Stimulated activated effector memory CD8-positive, alpha-beta T cell treated with anti-CD3 and anti-CD28 coated beads, Interleukin-12 subunit alpha, Interleukin-12 subunit beta, amount 100 ng/mL, for 72 hours (primary cell): ENCODE measurements at regions not wholly inside any gene's neighbourhood (a gene's known extent, or its start where the extent isn't known, plus 50 kb on each side); places are given as distances from the start of the nearest gene placed in this dataset.

Experiments
- ATAC-seq: fragments of 150-1000 bp; cut with Tn5 transposase; 2 replicates; pipeline ENCODE4 v1.10.0; 2021
- DNase-seq, 2 donors: peaks; one replicate each; pipeline ENCODE4 v3.0.0; 2021 to 2022; ENCODE audit warnings: low spot score in 2 of 2
- H3K27ac Mint-ChIP-seq: one replicate; pipeline ENCODE4 v1.8.0; 2022; ENCODE audit warnings: mild to moderate bottlenecking, mixed read lengths
- H3K36me3 Mint-ChIP-seq: one replicate; pipeline ENCODE4 v1.8.0; 2022; ENCODE audit warnings: mild to moderate bottlenecking, mixed read lengths
- H3K4me1 Mint-ChIP-seq: one replicate; pipeline ENCODE4 v1.8.0; 2022; ENCODE audit warnings: mixed read lengths
- H3K4me3 Mint-ChIP-seq: one replicate; pipeline ENCODE4 v1.8.0; 2022; ENCODE audit warnings: mild to moderate bottlenecking, mixed read lengths
- H3K9me3 Mint-ChIP-seq: one replicate; pipeline ENCODE4 v1.8.0; 2022; ENCODE audit warnings: mixed read lengths

DNA sequence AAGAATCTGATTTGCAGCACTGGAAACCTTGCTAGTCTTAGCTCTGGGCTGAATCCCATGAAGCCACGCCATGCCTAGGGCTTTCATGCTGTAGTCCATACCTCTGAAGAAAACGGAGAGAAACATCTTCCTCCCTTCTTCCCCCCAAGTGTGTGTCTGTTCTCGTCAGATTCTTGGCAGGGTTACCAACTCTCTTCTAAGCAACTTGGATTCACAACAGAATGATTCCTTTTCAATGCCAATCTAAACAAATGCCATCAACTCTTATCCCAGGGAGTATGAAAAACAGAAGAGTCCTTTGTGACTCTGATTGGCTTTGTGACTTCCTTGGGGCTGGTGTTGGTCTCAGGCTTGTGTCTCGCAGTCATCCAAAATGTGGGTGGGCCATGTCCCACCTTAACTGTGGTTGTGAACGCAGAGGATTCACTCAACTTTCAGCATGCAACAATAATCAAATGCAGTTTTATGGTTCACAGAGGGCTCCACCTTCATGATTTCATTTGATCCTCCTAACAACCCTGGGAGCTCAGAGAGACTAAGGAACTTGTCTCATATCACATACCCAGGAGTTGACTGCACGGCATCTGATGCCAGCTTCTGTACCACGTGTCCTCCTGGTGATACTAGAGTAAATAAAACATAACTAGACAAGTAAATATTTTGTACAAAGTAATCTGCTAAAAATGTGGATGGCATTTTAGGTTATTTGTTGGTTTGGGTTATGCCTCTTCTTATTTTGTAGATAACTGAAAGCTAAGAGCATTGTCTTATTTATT is 186.0 kb upstream of the TNP1 start:
- ATAC-seq (no peak), DNase-seq (no peak)
- Mint-ChIP-seq H3K36me3 (no peaks in the 10 kb centered on the region), H3K4me1 (no peaks in the 10 kb centered on the region), H3K27ac (no peak overlapping the region), H3K4me3 (no peak overlapping the region), H3K9me3 (peaks cover 3% of the 10 kb centered on the region)

DNA sequence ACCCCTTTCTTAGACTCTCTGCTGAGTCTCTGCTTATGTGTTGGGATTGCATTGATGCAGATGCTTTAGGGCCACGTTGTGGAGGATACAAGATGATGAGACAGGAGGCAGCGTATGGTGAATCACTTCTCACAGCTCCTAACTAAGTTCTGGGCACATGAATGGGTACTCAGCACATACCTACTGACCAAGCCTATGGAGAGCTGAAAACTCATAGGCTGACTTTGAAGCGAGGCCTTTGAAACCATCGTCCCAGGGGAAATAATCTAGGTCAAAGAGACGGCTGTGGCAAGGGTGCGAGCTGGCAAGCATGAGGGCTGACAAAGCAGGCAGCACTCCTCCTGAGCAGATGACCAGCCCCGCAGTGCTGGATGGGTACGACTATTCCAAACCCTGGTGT is 180.2 kb upstream of the TNP1 start:
- peaks cover 3% of the 10 kb centered on the region for H3K9me3 Mint-ChIP-seq
- no peak for DNase-seq
- ATAC-seq: peak; percentile 14
- no peak overlapping the region for H3K27ac Mint-ChIP-seq
- H3K36me3 Mint-ChIP-seq: no peaks in the 10 kb centered on the region
- H3K4me3 Mint-ChIP-seq: no peak overlapping the region
- H3K4me1 Mint-ChIP-seq: no peaks in the 10 kb centered on the region

DNA sequence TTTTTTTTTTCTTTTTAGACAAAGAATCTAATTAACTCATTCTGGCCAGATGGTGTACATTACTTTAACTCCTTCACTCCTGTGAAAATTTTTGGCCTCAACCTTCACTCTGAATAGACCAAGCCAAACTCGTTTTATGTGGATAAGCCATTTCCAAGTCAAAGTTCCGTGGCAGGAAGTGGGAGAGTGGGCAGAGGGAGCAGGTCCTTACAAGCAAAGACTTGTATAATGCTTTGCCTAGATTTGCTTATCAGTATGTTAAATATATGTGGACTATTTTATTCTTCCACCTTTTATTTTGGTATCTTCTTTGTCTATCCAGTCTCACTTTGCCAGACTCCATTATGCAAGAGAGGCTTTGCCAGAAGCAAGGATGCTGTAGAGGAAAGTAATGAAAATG is 178.1 kb upstream of the TNP1 start:
- no peak for ATAC-seq
- DNase-seq: no peak
- Mint-ChIP-seq H3K9me3 (peaks cover 3% of the 10 kb centered on the region), H3K4me3 (no peak overlapping the region), H3K27ac (no peak overlapping the region), H3K36me3 (no peaks in the 10 kb centered on the region), H3K4me1 (no peaks in the 10 kb centered on the region)

DNA sequence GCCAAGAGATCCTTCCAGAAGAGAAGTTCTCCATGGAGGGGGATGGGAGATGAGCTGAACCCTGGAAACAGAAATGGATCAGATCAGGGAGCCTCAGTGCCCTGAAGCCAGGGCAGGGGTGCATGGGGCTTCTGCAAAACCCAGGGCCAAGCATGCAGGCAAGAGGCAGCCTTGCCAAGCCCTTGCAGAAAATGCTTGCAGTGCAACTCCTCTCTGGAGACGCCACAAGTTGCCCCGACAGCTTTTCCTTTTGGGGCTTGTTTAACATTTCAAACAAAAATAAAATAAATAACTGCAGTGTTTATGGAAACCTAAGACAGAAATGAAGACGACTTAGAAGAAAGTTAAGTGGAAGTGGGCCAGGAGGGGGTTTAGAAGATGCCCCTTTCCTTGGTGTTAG is 177.5 kb upstream of the TNP1 start:
- no peak for DNase-seq
- no peak for ATAC-seq
- no peaks in the 10 kb centered on the region for H3K4me1 Mint-ChIP-seq
- peaks cover 3% of the 10 kb centered on the region for H3K9me3 Mint-ChIP-seq
- no peak overlapping the region for H3K4me3 Mint-ChIP-seq
- no peak overlapping the region for H3K27ac Mint-ChIP-seq
- H3K36me3 Mint-ChIP-seq: no peaks in the 10 kb centered on the region

DNA sequence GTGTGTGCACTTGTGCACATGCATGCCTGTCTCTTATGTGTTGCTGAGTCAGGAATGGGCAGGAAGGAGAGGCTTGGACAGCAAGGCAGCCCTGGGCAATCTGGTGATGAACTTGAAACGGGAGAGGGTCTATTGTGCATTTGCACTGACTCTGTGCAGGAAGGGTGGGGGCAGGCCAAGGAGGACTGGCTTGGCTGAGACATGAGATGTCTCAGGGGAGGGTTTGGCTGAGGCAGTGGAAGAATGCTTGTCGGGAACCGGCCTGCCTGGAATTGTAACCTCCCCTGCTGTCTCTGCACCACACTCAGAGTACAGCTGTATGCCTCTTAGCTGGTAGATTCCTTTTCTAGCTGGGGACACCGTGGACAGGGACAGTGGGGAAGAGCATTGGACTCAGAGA is 176.1 kb upstream of the TNP1 start:
- no peak overlapping the region for H3K27ac Mint-ChIP-seq
- H3K36me3 Mint-ChIP-seq: no peaks in the 10 kb centered on the region
- no peaks in the 10 kb centered on the region for H3K4me1 Mint-ChIP-seq
- no peaks in the 10 kb centered on the region for H3K9me3 Mint-ChIP-seq
- no peak overlapping the region for H3K4me3 Mint-ChIP-seq
- DNase-seq (no peak), ATAC-seq (no peak)

DNA sequence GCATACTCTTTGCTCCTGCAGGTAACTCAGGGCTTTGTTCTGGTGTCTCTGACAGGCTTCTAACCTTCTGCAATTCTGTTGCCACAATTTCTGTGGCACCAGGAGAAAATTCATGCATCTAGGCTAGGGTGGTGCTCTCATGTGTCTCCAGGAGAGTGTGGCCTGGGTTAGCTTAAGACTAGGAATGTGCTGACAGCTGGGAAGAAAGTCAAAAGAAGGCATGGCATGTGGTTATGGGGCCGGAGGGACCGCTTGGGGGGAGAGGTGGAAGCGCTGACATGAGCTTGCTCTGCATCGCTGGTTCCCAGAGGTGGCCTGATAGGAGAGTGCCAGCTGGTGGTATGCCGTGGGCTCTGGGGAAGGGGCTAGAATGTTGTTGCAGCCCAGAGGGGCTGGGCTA is 173.3 kb upstream of the TNP1 start:
- Mint-ChIP-seq H3K27ac (no peak overlapping the region), H3K4me3 (no peak overlapping the region), H3K36me3 (no peaks in the 10 kb centered on the region), H3K9me3 (peaks cover 5% of the 10 kb centered on the region), H3K4me1 (no peaks in the 10 kb centered on the region)
- ATAC-seq (no peak), DNase-seq (no peak)

DNA sequence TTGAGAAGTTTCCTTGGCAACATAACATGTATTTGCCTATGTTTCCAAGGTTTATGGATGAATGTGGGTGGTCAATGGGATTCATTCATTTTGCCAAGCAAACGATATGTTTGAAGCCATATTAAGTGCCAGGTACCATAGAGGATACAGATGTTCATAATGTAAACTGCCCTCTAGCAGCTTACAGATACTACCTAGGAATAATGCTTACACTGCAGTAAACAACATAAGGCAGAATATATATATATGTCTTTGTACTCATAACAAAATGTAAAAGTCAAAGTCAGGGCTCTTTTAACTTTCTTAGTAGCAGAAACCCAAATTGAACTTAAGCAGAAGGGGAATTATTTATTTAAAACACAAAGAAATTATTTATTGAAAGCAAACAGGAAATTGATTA is 171.6 kb upstream of the TNP1 start:
- H3K4me1 Mint-ChIP-seq: no peaks in the 10 kb centered on the region
- ATAC-seq (no peak), DNase-seq (no peak)
- H3K36me3 Mint-ChIP-seq: no peaks in the 10 kb centered on the region
- peaks cover 5% of the 10 kb centered on the region for H3K9me3 Mint-ChIP-seq
- no peak overlapping the region for H3K27ac Mint-ChIP-seq
- no peak overlapping the region for H3K4me3 Mint-ChIP-seq

DNA sequence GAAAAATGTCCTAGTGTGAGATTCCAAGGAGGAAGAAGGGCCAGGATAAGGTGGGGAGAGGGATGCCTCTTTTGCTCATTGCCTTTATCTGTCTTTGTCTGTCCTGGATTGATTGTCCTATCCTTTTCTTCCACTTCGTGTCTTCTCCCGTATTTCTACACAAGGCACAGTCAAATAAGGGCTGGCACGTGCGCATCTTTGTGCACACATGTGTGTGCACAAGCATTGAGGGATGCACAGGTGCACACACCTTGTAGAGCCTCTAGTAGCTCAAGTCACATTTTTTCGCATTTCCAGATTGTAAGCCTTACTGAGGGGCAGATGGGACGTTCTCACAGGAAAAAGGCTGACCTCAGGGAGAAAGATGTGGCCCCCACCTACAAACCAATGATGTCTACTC is 170.2 kb upstream of the TNP1 start:
- ATAC-seq (no peak), DNase-seq (no peak)
- H3K27ac Mint-ChIP-seq: no peak overlapping the region
- no peak overlapping the region for H3K4me3 Mint-ChIP-seq
- H3K4me1 Mint-ChIP-seq: no peaks in the 10 kb centered on the region
- H3K9me3 Mint-ChIP-seq: peaks cover 5% of the 10 kb centered on the region
- no peaks in the 10 kb centered on the region for H3K36me3 Mint-ChIP-seq

DNA sequence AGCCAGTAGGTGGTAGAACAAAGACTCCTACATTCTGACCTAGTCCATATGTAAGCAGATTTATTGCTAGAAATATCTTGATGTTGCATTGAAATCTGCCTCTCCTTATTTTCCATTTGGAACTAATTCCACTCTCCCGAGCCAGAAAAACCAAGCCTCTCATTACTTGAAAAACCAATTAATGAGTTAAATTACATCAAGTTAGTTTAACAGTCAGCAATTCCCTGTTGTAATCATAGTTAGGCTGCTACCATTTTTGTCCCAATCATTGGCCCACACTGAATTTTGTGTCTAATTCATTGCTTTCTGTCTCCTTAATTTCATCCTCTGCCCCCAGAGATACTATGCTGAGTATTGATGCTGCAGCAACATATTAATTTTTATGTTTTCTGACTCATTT is 168.3 kb upstream of the TNP1 start:
- H3K4me1 Mint-ChIP-seq: no peaks in the 10 kb centered on the region
- DNase-seq (no peak), ATAC-seq (no peak)
- H3K9me3 Mint-ChIP-seq: peaks cover 8% of the 10 kb centered on the region
- no peak overlapping the region for H3K4me3 Mint-ChIP-seq
- H3K27ac Mint-ChIP-seq: no peak overlapping the region
- no peaks in the 10 kb centered on the region for H3K36me3 Mint-ChIP-seq

DNA sequence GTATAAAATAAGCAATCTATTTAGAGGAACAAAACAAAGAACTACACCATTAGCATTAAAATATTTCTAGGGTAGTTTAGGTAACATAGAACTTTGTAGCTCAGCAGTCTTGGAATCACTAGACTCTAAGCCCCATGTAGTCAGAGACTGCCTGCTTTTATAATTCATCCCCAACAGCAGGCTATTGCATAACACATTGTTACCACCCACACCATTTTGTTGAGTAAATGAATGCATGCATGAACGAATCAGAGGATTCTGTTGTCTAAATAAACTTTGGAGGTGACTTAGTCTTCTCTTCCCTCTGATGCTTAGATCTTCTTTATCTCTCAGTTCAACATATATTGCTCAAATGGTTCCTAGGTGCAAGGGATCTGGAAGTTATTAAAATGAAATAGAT is 167.6 kb upstream of the TNP1 start:
- no peak overlapping the region for H3K27ac Mint-ChIP-seq
- no peaks in the 10 kb centered on the region for H3K4me1 Mint-ChIP-seq
- no peaks in the 10 kb centered on the region for H3K36me3 Mint-ChIP-seq
- no peak overlapping the region for H3K4me3 Mint-ChIP-seq
- ATAC-seq (no peak), DNase-seq (no peak)
- peaks cover 8% of the 10 kb centered on the region for H3K9me3 Mint-ChIP-seq

DNA sequence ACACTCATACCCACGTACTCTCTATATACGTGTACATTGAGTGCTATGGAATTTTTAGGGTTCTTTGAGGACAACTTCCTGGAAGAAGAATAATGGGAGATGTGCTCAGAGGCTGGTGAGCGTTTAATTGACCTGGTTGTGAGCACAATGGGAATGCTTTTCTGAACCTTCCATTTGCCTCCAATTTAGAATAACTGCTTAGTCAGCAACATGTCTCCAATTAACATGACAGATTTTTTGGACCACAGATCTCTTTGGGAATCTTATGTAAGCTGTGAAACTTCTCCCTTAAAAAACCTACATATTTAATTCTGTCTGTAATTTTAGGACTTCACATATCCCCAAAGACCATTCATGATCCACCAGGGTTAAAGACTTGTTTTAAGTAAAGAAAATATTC is 166.7 kb upstream of the TNP1 start:
- no peak for DNase-seq

DNA sequence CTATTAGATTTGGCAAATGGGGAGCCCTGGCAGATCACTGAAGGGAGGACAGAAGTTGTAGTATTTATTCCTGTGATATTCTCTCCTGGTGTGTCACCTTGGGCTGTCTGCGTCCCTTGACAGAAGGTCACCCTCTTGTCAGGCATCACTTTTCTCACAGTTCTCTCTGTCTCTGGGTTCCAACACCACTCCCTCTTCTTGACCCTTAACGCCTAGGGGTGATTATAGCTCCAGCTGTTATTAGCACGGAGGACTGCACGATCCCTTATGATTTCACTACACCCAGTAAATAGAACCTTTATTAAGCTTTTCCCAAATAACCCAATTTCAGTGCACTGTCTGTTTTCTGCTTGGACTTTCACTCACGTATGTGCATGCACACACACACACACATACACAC is 166.3 kb upstream of the TNP1 start:
- no peaks in the 10 kb centered on the region for H3K36me3 Mint-ChIP-seq
- no peak overlapping the region for H3K27ac Mint-ChIP-seq
- H3K9me3 Mint-ChIP-seq: peaks cover 8% of the 10 kb centered on the region
- H3K4me3 Mint-ChIP-seq: no peak overlapping the region
- no peak for ATAC-seq
- H3K4me1 Mint-ChIP-seq: no peaks in the 10 kb centered on the region
- DNase-seq: no peak

More for the DNA sequence above, 166.7 kb upstream of the TNP1 start:
- H3K27ac Mint-ChIP-seq: no peak overlapping the region
- peaks cover 8% of the 10 kb centered on the region for H3K9me3 Mint-ChIP-seq
- no peak for ATAC-seq
- H3K4me1 Mint-ChIP-seq: no peaks in the 10 kb centered on the region
- no peak overlapping the region for H3K4me3 Mint-ChIP-seq
- no peaks in the 10 kb centered on the region for H3K36me3 Mint-ChIP-seq

DNA sequence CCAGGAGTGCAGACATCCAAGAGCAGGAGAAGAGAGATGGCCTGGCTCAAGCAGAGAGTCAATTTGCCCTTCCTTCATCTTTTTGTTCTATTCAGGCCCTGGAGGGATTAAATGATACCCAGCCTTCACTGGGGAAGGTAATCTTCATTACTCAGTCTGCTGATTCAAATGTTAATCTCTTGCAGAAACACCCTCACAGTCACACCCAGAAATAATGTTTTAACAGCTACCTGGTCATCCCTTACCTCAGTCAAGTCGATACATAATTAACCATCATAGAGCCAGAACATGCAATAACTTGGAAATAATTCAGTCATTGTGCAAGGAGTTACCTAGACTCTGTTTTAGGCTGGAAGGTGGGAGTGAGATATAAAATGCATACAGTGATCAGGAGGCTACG is 163.7 kb upstream of the TNP1 start:
- Mint-ChIP-seq H3K4me3 (no peak overlapping the region), H3K9me3 (peaks cover 5% of the 10 kb centered on the region), H3K4me1 (no peaks in the 10 kb centered on the region), H3K27ac (no peak overlapping the region), H3K36me3 (no peaks in the 10 kb centered on the region)
- DNase-seq (no peak), ATAC-seq (no peak)

DNA sequence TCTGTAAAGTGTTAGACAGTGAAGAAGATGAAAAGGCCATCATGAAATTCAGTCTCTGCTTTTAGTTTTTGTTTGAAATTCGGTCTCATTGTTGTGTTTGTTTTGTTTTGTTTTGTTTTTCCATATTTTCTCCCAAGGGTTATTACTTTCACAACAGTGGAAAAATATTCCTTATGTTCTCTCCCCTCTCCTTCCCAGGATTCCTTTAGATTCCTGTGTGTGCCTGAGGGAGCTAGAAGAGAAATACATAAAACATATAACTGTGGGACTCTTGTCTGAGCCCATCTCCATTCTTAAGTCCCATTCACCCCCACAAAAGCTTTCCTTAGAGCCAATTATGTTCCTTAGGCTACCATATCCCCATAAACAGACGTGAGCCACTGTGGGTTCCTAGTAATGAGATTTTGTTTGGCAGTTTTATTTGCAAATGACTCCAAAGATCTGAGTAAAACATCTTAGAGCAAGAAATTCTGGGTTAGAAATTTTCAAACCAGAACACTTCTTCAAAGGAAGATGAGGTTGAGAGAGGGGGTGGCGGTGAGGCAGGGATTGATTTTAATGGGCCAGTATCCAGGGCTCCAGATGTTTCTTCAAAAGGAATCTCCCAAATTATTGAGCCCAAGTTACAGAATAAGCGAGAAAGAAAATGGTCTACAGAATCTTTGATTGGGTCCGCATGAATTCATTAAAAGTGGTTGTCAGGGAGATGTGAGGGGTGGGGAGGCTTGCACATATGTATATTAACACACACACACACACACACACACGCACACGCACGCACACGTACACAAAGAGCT is 157.8 kb upstream of the TNP1 start:
- Mint-ChIP-seq H3K36me3 (no peaks in the 10 kb centered on the region), H3K9me3 (peaks cover 2% of the 10 kb centered on the region), H3K4me3 (no peak overlapping the region), H3K27ac (no peak overlapping the region), H3K4me1 (no peaks in the 10 kb centered on the region)
- DNase-seq: no peak
- ATAC-seq: no peak

DNA sequence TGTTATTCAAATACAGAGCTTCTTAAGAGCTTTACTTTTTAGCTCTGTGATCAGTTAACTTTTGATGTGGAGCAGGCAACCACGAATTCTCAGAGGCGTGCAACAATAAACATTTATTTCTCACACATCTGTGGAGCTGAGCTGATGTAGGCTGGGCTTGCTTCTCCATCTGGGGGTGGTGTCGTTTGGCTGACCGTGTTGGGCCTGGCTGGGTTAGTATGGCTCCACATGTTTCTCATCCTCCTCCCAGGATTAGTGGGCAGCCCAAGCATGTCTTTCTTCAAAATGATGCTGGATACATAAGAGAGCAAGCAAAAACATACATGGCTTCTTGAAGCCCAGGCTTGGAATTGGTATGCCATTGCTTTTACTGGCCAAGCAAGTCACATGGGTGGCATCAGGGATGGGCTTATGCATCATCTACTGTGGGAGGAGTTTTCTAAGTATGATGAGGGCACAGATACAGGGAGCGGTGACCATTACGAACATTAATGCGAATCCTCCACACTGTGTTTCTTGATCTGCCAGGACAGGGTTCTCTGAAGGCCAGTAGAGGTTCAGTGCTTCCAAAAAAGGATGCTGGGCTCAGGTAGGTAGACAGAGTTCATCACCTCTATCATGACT is 157.0 kb upstream of the TNP1 start:
- ATAC-seq (no peak), DNase-seq (no peak)
- Mint-ChIP-seq H3K4me1 (no peaks in the 10 kb centered on the region), H3K9me3 (peaks cover 2% of the 10 kb centered on the region), H3K36me3 (no peaks in the 10 kb centered on the region), H3K27ac (no peak overlapping the region), H3K4me3 (no peak overlapping the region)
